ENCODE measurements at regions not wholly inside any gene's neighbourhood (a gene's known extent, or its start where the extent isn't known, plus 50 kb on each side); places are given as distances from the start of the nearest gene placed in this dataset.
A peak's percentile ranks its signal among the peaks of the same experiment; 100 is the strongest.

GRCh38 chr3:72533591-72534473 is 314.4 kb downstream of the SHQ1 start:
- no peak overlapping the region for H3K4me3 ChIP-seq (ENCODE audit: low read depth, low read length)
- DNase-seq (ENCODE audit: low read depth), result peak; percentile 31
- TF ChIP-seq CTCF (IDR thresholded peaks at IDR 0.05; ENCODE audit: insufficient read depth, low read depth, low read length, missing control alignments), result no peak

- no peak for TF ChIP-seq CTCF (IDR thresholded peaks at IDR 0.05; ENCODE audit: insufficient read depth, low read depth, low read length, missing control alignments)
- no peak overlapping the region for H3K4me3 ChIP-seq (ENCODE audit: low read depth, low read length)
- no peak for DNase-seq (ENCODE audit: low read depth)
These were observed 317.8 kb downstream of the SHQ1 start for GRCh38 chr3:72530426-72530825.

- DNase-seq (ENCODE audit: low read depth), result no peak
- no peak overlapping the region for H3K4me3 ChIP-seq (ENCODE audit: low read depth, low read length)
- TF ChIP-seq CTCF (IDR thresholded peaks at IDR 0.05; ENCODE audit: insufficient read depth, low read depth, low read length, missing control alignments), result no peak
These were observed 319.2 kb downstream of the SHQ1 start for GRCh38 chr3:72529081-72529480.

GRCh38 chr3:72523429-72524151 is 324.7 kb downstream of the SHQ1 start:
- peak; percentile 79 for DNase-seq (ENCODE audit: low read depth)
- no peak overlapping the region for H3K4me3 ChIP-seq (ENCODE audit: low read depth, low read length)
- no peak for TF ChIP-seq CTCF (IDR thresholded peaks at IDR 0.05; ENCODE audit: insufficient read depth, low read depth, low read length, missing control alignments)

GRCh38 chr3:72520690-72521308 is 327.4 kb downstream of the SHQ1 start:
- H3K4me3 ChIP-seq (ENCODE audit: low read depth, low read length), result no peak overlapping the region
- peak; percentile 69 for DNase-seq (ENCODE audit: low read depth)
- TF ChIP-seq CTCF (IDR thresholded peaks at IDR 0.05; ENCODE audit: insufficient read depth, low read depth, low read length, missing control alignments), result no peak

- no peak for DNase-seq (ENCODE audit: low read depth)
- H3K4me3 ChIP-seq (ENCODE audit: low read depth, low read length), result no peak overlapping the region
- TF ChIP-seq CTCF (IDR thresholded peaks at IDR 0.05; ENCODE audit: insufficient read depth, low read depth, low read length, missing control alignments), result no peak
These were observed 328.2 kb downstream of the SHQ1 start for GRCh38 chr3:72519946-72520604.

All from GM12865 (cell line).